ENCODE measurements at regions not wholly inside any gene's neighbourhood (a gene's known extent, or its start where the extent isn't known, plus 50 kb on each side); places are given as distances from the start of the nearest gene placed in this dataset.

DNA sequence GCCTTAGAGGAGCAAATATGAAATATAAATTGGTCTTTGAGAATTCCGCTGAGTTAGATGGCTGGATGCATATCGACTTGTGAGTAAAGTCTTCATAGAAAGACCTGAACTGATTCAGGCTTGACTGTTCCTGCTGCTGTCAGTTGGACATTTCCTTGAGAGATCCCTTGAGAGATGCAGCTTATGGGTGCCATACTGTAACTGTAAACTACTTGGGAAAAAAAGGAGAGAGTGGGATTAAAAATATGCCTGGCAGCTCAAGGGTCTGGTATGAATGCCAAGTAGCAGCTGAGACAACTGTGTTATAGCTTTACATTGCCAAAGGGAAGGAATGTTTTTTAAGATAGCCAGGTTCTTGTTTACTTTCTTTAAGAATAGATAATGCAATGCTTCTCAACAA lies 926.6 kb downstream of the EPHA3 start:
- TF ChIP-seq, protein P1, sequence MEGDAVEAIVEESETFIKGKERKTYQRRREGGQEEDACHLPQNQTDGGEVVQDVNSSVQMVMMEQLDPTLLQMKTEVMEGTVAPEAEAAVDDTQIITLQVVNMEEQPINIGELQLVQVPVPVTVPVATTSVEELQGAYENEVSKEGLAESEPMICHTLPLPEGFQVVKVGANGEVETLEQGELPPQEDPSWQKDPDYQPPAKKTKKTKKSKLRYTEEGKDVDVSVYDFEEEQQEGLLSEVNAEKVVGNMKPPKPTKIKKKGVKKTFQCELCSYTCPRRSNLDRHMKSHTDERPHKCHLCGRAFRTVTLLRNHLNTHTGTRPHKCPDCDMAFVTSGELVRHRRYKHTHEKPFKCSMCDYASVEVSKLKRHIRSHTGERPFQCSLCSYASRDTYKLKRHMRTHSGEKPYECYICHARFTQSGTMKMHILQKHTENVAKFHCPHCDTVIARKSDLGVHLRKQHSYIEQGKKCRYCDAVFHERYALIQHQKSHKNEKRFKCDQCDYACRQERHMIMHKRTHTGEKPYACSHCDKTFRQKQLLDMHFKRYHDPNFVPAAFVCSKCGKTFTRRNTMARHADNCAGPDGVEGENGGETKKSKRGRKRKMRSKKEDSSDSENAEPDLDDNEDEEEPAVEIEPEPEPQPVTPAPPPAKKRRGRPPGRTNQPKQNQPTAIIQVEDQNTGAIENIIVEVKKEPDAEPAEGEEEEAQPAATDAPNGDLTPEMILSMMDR (IDR thresholded peaks at IDR 0.05; ENCODE audit: poor library complexity, severe bottlenecking), result no peak
- no peak for TF ChIP-seq TAF1 (IDR thresholded peaks at IDR 0.05; ENCODE audit: low read depth)
- TF ChIP-seq, protein P2, sequence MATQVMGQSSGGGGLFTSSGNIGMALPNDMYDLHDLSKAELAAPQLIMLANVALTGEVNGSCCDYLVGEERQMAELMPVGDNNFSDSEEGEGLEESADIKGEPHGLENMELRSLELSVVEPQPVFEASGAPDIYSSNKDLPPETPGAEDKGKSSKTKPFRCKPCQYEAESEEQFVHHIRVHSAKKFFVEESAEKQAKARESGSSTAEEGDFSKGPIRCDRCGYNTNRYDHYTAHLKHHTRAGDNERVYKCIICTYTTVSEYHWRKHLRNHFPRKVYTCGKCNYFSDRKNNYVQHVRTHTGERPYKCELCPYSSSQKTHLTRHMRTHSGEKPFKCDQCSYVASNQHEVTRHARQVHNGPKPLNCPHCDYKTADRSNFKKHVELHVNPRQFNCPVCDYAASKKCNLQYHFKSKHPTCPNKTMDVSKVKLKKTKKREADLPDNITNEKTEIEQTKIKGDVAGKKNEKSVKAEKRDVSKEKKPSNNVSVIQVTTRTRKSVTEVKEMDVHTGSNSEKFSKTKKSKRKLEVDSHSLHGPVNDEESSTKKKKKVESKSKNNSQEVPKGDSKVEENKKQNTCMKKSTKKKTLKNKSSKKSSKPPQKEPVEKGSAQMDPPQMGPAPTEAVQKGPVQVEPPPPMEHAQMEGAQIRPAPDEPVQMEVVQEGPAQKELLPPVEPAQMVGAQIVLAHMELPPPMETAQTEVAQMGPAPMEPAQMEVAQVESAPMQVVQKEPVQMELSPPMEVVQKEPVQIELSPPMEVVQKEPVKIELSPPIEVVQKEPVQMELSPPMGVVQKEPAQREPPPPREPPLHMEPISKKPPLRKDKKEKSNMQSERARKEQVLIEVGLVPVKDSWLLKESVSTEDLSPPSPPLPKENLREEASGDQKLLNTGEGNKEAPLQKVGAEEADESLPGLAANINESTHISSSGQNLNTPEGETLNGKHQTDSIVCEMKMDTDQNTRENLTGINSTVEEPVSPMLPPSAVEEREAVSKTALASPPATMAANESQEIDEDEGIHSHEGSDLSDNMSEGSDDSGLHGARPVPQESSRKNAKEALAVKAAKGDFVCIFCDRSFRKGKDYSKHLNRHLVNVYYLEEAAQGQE (IDR thresholded peaks at IDR 0.05; ENCODE audit: borderline replicate concordance), result no peak
- no peak for TF ChIP-seq EZH2 (IDR thresholded peaks at IDR 0.05; ENCODE audit: borderline replicate concordance, insufficient read depth, low read length, poor library complexity, severe bottlenecking)
- TF ChIP-seq POLR2AphosphoS5 (IDR thresholded peaks at IDR 0.05), result no peak
- TF ChIP-seq SMC3 (conservative IDR thresholded peaks at IDR 0.05; ENCODE audit: poor library complexity), result no peak
